GM12872 (cell line): ENCODE measurements at regions not wholly inside any gene's neighbourhood (a gene's known extent, or its start where the extent isn't known, plus 50 kb on each side); places are given as distances from the start of the nearest gene placed in this dataset.

ENCODE experiments used
- TF ChIP-seq, protein P1 (sequence below): IDR thresholded peaks from 3 replicates; pipeline ENCODE4 v1.5.1; 2011; ENCODE audit warnings: low read depth, mild to moderate bottlenecking, low read length, moderate library complexity; ENCODE audit not compliant: insufficient read depth

DNA sequence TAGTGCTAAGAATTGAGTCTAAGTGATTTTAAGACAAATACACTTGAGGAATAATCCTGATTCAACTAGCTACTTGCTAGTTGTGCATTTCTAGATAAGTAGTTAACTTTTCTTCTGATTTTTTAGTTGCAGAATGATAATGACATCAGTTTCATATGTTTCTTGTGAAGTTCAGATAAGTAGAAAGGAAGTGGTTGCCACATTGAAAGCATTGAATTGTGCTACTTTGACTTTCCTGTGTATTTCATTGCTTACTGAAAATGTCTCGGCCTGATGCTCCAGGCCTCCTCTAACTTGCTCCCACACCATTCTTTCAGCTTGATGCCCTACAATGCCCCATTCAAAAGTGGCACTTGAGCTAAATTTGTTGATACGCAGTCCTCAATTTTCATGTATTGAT is 980.0 kb downstream of the TMTC2 start:
- TF ChIP-seq, protein P1, sequence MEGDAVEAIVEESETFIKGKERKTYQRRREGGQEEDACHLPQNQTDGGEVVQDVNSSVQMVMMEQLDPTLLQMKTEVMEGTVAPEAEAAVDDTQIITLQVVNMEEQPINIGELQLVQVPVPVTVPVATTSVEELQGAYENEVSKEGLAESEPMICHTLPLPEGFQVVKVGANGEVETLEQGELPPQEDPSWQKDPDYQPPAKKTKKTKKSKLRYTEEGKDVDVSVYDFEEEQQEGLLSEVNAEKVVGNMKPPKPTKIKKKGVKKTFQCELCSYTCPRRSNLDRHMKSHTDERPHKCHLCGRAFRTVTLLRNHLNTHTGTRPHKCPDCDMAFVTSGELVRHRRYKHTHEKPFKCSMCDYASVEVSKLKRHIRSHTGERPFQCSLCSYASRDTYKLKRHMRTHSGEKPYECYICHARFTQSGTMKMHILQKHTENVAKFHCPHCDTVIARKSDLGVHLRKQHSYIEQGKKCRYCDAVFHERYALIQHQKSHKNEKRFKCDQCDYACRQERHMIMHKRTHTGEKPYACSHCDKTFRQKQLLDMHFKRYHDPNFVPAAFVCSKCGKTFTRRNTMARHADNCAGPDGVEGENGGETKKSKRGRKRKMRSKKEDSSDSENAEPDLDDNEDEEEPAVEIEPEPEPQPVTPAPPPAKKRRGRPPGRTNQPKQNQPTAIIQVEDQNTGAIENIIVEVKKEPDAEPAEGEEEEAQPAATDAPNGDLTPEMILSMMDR: no peak

- TF ChIP-seq, protein P1: no peak
Measured at GRCh38 chr12:83665634-83666218, 979.0 kb downstream of the TMTC2 start.

GRCh38 chr12:83664650-83665049 is 977.9 kb downstream of the TMTC2 start:
- TF ChIP-seq, protein P1: no peak

DNA sequence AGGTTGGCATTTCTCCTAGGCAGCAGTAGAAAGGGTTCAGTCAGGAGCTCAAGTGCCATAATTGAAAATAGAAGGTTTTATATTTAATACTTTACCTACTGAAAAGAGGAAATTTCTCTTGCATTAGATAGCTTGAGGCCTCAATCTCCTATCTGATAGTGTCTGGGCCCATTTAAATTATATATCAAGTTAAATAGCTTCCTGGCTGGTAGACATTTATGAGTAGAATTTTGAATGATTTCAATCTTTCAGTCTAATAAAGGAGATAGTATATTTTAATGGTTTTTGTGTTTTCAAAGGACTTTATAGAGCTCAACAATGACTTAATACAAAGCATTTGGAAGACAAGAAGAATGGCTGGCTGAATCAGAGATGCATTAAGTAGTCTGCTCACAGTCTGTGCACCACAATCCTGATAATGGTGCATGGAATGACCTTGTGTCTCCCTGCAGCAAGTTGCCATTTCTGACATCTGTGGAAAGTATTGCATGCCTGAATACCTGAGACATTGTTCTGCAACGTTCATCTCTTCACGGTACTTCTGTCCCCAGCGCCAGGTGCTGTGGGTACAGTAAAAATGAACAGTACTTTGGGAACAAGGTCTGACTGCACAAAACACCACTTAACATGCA is 974.1 kb downstream of the TMTC2 start:
- TF ChIP-seq, protein P1: no peak

DNA sequence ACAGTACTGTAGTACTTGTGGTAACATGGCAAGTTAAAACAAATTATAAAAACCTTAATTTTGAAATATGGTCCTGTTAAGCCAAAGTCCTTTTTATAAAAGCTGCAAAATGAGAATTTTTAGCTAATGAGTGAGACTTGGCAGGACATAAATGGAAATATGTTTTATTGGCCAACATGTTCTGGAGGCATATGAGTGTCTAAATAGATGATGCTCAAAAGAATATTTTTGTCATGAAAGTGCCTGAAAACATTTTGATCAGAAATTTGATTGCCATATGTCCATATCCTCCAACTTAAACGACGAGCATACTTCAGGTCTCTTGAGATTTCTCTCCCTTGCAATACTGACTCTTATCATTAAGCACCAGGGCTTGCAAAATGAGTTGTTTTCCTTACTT is 972.6 kb downstream of the TMTC2 start:
- TF ChIP-seq, protein P1: no peak

- TF ChIP-seq, protein P1: no peak
Measured at GRCh38 chr12:83656004-83656403, 969.3 kb downstream of the TMTC2 start.

GRCh38 chr12:83642205-83642604 is 955.5 kb downstream of the TMTC2 start:
- TF ChIP-seq, protein P1: no peak
